Activated CD4-positive, alpha-beta T cell treated with anti-CD3 and anti-CD28 coated beads, Interleukin-2, amount 50 U/mL, for 24 hours (primary cell): ENCODE measurements at regions not wholly inside any gene's neighbourhood (a gene's known extent, or its start where the extent isn't known, plus 50 kb on each side); places are given as distances from the start of the nearest gene placed in this dataset.

Source experiments
- DNase-seq, 2 donors: peaks; one replicate each; pipeline ENCODE4 v3.0.0-alpha.2; 2020; ENCODE audit warnings: low read depth in 1 of 2, low spot score in 1 of 2

DNA sequence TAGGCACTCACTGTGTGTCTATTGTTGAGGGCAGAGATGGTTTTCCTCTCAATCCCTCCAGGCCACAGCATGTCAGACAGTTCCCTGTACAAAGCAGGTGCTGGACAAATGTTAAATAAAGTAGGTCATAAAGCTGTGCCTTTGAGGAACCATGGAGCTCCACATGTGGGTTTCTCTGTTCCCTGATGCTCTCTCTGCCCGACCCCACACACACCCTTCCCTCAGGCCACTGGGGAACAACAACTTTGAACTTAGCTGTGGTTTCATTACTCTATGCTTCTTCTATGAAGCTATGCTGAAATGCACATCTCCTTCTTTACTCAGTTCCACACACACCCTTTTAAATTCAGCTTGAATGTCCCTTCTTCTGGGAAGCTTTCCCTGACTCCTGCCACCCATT lies 415.3 kb downstream of the HRH4 start:
- DNase-seq: no peak

DNA sequence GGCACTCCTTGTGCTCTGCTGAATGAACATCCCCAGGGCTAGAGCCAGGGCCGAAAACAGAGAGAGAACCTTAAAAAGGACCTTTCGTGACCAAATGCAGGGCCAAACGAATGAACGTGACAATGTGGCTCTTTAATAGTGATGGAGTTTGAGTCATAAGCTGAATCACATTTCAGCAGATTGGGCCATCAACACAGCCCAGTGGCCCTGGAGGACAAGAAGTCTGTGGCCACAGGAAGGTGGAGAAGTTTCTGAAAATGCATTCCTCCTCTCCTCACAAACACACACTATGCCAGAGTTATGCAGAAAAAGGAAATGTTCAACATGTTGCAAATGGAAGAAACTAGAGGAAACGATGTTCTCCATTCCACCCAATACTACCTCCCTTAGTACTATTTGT lies 415.8 kb downstream of the HRH4 start:
- DNase-seq: no peak

DNA sequence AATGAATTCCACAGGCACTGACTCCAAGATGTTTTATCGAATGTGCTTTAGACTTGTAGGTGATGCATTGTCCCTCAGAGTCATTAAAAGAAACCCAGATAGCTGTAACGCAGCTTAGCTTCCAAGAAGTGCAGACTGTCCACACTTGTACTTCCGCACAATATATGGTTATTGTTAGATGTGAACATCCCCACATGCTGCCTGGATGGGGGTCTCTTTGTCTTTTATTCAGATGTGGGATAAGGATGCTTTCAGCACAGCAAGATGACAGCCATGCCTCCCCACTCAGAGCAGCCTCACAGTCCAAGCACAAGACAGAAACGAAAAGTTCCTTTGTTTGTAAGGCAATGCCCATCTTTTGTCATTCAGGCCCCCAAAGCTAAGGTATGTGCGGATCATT lies 416.6 kb downstream of the HRH4 start:
- no peak for DNase-seq

DNA sequence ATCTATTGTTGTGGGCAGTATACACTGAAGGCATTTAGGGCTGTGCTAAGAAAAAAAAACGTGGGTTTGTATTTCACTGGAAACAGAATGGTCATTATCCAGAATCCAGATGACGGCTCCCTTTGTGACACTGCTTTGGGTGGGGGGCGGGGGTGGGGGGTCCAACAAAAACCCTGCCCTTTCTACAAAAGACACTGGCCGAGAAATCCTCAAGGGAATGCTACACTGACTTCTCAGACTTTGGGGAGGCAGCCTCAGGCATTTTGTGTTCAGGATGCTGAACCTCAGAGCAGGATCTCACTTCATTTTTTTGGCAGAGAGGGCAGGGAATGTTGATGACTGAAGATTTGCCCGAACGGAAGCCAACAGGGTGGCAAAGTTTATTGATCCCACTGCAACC lies 417.1 kb downstream of the HRH4 start:
- DNase-seq: no peak

DNA sequence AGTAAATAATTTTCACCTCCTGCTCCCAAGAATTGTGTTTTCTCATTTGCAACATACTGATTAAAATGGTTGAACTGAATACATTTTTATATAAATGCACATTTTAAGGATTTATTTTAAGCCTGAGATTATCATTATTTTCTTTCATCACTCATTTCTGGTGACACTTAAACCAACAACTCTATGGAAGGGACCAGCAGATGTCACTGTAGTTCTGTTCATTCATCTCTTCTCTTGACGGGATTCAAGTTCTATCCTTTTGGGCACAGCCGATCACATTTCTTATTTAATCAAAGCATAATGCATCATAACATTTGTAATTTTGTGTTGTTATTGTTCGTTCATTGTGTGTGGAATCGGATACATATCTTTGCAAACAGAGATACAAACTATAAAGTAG lies 417.9 kb downstream of the HRH4 start:
- no peak for DNase-seq

DNA sequence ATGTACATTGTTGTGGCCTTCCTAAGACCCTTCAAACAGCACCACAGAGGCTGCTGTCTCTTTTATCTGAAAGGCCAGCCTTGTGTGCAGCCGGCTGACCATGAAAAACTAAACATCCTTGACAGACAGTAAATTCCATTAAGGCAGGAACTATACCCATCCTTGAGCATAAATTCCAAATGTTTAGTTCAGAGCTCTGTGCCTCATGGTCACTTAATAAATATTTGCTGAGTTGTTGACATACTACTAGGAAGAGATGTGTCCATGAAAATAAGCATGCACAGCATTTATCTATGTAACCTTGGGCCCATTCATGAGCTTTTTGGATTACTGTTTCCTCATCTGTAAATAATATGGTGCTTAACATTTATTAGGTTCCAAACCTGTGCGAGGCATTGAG lies 424.8 kb downstream of the HRH4 start:
- no peak for DNase-seq

DNA sequence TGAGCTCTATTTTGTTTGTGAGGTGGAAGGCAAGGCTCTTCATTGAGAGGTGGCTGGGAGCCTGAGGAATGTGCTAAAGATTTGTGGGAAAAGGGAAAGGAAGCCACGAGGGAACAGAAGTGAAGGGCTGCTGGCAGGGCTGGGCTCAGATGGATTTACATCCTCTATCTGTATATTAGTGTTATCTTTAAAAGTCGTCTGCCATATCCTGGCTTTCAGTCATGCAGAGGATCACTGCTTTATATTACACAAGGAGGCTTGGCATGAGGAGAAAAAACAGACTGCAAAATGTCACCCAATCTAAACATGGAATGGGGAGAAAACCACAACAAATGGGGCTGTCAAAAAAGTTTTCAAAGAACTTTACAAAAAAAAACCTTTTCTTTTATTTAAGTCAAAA lies 434.4 kb downstream of the HRH4 start:
- DNase-seq: no peak

DNA sequence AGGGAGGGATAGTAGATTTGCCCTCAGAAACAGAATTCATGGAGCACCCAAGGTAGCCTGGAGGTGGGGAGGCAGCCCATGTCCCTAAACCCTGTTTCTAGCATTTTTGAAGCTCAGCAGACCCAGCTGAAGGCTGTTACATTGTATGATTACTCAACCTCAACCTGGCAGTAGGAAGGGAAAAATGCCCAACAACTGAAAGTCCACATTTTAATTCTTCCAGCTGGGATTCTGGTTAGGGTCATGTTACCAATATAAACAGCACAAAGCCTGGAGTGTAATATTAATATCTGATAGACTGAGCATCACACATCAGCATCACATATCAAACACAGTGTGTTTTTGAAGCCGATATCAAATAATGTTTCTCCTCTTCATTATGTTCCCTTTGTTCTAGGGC lies 437.0 kb downstream of the HRH4 start:
- DNase-seq: no peak

DNA sequence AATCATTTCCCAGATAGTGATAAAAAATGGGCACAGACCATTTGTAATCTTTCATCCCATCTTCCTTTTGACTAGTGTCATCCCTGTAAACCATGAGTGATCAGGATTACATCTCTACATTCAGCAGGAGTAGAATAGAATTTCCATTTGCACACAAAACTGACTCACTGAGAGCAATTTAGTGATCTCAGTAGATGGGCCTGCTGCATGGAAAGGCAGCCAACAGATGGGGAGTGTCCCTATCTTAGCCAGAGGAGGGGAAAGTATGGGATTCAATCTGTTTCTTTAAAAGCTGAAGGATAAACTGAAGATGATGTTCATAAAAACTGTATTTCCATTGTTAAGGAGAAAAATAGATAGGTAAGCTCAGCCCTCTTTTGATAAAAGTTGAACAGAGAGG lies 441.7 kb downstream of the ZNF521 start:
- no peak for DNase-seq

DNA sequence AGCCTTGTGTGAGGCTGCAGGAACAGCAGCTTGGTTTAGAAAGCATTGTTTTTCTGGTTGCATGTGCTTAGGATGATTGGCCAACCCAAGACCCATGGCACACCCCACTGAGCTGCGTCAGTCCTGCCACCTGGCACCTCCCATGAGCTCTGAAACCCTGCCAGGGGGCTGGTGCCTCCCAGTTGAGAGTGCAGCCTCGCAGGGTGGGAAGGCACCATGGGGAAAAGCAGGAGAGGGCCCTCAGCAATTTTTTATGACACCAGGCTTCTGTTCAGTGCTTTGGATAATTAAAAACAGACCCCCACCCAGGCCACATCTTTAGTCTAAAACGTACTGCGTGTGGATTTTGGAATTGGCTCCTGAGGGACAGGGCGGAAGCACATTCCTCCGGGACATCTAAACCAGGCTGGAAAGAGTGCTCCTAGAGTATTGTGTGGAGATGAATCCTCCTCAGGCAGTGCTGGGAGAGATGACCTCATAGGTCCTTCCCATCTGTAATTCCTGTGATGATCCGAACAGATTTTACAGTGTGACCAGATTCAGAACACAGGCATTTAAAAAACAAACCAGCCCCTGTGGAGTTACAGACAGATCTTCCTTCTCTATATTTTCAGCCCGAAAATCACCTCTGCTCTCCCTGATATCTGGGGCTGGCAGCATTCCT lies 438.3 kb downstream of the ZNF521 start:
- DNase-seq: no peak

DNA sequence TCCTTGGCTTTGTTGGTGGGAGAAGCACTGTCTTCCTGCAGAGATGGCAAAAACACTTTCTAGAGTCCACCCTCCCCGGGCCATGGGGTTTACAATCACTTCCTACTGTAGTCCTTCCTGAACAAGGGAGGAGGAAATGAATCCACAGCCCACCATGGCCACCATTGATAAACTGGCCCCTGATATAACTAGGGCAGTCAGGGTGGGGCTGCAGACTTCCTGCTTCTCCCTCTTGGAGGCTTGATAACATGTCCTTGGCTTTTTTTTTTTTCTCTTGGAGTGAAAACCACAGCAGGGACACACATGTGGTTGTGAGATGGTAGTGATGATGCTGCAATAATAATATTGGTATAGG lies 437.8 kb downstream of the ZNF521 start:
- no peak for DNase-seq

DNA sequence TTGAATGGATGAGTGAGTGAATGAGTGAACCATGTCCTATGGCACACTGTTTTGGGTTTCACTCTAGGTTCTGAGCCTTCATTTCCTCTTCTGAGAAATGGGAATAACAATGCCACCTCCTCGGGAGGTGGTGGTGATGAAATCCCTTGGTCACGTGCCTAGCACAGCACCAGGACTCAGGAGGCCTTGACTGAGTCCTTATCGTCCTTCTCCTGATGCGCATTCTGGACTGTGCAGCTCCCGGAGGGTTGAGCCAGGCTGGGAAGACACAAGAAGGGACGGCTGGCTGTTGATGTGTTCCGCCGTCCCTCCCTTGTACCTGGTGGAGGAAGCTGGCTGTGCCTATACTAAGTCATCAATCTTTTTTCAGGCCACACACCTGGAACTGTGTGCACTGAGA lies 437.3 kb downstream of the ZNF521 start:
- no peak for DNase-seq

DNA sequence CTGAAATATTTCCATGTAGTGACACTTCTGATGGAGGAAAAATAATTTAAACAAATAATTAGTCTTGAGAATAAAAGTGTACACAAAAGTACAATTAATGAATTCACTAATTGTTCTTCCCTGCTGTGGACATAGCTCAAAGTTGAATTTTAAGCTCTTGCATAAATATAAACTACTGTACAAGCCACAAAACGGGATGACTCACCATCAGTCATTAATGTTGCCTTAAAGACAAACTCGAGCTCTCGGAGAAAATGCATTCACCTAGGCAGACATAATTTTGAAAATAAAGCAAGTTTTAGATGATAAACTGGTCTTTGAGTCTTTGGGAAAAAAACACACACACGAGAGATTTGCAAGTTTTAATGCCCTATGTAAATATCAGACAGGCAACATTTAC lies 436.4 kb downstream of the ZNF521 start:
- DNase-seq: no peak

DNA sequence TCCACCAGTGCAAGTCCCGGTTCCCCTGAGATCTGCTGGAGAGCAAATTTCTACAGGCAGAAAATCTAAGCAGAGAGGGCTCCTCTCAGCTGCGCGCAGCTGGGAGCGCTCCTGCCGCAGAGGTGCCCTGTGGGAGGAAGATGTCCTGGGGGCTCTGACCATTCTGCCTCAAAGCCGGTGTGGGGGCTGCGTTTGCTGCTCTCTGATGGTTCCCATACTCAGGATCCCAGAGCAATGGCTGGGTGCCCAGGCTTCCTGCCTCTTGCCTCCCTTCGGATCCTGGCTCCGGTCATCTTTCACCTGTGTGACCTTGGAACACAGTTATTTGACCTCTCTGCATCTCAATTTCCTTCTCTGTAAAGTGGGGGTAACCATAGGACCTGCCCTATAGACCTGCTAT lies 434.2 kb downstream of the ZNF521 start:
- no peak for DNase-seq

DNA sequence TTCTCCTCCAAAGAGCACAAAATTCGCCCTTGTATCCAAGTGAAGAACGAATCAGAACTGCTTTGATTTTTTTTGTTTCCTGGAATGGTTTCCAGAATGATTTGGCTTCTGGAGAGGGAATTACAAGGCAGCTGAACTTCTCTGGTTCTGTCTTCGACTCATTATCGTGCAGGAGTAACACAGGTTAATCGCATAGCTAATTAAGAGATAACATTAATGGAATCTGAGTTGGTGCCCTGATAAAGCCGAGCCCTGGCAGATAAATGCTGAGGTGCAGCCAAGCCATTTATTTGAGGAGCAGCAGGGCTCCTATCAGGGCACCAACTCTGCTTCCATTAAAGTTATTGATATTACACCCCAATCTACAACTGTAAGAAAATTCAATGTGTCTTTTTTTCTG lies 433.7 kb downstream of the ZNF521 start:
- DNase-seq: no peak

DNA sequence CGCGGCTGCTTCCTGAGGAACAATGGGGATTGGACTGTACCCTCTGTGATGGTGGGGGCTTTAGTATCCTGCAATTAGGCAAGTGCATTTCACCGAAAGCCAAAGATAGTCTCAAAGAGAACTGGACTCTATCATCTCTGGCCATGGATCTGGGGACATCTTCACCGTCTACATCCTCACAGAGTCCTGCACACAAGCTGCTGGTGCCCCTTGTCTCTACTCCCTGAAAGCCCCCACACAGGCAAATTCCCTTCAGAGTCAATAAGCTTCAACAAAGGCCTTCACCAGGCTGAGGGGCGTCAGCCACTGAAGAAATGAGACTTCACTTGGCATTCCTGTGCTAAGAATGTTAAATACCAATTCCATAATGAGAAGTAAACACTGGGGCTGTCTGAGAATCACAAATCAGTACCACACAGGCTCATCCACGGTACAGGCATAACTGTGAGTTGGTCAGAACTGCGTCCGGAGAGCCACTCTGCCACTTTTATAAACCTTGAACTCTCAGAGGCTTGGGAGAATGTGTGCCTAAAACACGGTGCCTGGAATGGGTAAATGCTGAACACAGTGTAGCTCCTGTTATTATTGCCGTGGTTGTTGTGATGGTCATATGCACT lies 432.7 kb downstream of the ZNF521 start:
- DNase-seq: no peak

DNA sequence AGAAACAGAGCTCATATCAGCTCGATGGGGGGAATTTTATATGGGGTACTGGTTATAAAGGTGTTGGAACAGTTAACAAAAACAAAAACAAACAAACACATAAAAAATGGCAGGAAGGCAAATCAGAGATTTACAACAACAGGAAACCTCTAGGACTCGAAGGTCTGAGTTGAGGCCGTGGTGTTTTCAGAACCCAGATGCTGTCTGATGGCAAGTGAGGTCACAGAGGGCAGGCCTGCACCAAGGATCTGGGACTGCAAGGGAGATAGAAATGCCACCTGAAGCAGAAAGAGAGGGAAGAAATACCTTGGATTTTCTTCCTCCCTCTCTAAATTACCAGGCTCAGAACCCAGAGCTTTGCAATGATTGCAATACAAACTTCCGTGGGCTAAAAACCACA lies 429.5 kb downstream of the ZNF521 start:
- DNase-seq: no peak

DNA sequence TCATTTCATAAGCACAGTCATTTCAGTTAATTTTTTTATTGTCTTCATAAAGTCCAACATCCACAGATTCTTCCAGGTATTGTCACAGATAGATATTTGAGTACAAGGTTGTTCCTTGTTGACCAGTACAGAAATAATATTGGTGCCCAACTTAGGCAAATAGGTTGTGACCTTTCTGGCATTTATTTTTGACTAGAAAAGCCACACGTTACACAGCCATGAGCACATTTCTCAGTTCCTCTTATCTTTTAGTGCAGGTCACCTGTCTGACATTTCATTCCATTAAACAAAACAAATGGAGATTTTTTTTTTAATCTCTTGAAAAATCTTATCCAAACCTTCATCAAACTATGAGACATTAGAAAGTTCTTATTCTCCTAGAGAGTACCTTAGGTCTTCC lies 428.8 kb downstream of the ZNF521 start:
- no peak for DNase-seq

DNA sequence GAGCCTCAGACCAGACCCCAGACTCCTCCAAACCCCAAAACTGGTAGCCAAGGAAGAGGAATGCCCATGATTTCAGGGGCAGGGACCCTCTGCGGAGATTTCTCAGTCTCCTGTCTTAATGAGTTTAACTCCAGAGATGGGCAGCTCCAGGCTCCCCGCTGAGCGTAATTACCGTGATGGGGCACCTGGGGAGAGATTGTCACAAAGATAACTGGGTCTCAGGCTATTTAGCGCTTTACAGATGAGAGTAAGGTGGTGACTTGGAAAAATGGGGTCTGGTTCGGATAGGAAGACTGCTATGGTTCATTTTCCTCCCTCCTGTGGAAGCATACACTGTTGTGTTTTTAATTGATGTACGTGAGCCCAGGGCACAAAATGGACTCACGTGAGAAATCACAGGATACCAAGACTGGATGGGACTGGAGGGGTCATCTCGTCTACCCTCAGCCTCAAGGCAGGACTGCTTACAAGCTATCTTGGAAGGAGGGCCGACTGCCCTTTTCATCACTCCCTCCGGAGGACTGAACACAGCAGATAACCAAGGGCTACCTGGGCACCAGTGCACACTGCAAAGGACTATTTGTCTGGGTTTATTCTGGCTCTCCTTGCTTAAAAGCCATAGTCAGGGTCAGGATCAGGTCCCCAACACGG lies 427.8 kb downstream of the ZNF521 start:
- no peak for DNase-seq

DNA sequence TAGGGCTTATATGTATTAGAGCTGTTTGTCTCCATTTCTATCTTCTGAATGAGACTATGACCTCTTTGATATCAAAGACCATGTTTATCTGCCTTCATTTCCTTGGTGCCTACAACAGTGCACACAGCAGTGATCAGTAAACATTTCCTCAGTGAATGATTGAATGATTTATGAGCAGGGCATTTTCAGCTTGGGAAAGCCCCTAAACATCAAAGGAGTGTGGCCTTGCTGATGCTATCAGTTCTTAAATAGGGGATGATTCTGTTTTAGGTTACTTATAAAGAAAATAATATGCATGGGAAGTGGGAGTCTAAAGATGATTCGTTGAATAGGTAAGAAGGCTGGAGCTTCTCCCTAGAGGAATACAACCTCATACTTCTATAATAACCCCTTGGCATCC lies 425.3 kb downstream of the ZNF521 start:
- no peak for DNase-seq

DNA sequence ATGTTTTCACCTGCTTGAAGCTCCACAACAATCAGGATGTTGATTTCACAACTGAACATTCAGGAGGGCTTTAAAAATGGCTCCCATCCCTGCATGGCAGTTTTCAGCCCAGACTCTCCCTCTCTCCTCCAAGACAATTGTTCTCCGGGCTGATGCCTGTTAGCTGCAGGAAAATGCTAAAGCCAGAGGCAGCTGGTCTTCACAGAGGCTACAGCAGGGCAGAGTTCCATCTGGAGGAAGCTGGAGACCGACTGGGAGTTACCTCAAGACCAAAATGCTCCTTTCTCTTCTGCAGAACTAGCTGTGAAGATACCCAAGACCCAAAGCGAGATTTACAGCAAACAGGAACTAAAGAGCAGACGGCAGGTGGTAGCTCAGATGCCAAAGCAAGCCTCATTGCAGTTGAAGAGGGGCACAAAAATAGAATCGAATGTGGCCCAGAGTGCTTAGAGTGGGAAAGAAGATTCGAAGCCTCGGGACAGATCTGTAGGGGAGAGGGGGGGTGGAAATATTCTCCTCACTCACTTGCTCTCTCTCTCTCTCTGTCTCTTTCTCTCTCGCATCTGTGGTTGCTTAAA lies 423.6 kb downstream of the ZNF521 start:
- DNase-seq: no peak

DNA sequence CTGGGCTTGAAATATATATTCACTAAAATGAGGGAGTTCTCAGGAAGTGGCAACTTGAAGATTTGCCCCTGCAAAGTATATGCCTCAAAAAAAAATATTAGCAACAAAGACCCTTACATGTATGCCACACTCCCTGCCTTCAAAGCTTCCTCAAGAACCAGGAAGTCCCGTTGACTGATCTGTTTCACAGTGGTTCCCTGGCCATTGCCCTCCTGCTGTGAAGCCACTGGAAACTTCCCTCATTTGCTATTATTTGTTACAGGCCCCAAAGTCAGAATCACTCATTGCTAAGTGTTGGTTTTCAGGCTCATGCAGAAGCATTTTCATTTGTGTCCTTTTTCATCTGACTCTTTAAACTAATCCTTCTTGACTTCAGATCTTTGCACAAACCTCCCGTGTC lies 421.5 kb downstream of the ZNF521 start:
- DNase-seq: no peak

DNA sequence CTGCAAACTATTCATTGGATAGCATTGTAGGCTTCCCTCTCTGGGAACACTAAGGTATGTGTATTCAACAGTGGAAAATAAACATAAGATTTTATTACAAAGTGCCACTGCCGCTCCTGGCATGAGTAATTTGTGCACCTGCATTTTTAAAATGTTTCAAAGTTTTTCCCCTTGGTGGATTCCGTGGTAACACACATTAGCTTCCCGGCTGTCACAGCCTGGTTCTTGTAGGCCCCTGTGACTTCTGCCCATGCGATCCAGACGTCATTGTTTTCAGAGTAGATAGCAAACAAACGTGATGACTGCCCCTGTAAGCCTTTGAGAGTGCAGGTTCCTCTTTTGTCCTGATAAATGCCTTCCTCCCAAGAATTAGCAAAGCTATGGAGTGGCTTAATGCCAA lies 421.0 kb downstream of the ZNF521 start:
- no peak for DNase-seq
